Sigmoid colon (tissue), 3 donors: ENCODE measurements at regions not wholly inside any gene's neighbourhood (a gene's known extent, or its start where the extent isn't known, plus 50 kb on each side); places are given as distances from the start of the nearest gene placed in this dataset.
"Not testable (repeated sequence)": the region's sequence is repeated elsewhere in the genome, so short reads cannot be mapped to it uniquely, and the experiment has no call there.

ENCODE experiments used
- POLR2A ChIP-seq, 2 donors: fragments of 450-650 bp; IDR thresholded peaks; one replicate each; pipeline ENCODE4 v1.6.1; 2016; ENCODE audit warnings: antibody characterized with exemption in 2 of 2, mild to moderate bottlenecking in 2 of 2, moderate library complexity in 2 of 2
- TF ChIP-seq, protein P1 (sequence below), 4 experiments: fragments of 450-650 bp in 3 of 4; fragments of 200-600 bp in 1 of 4; IDR thresholded peaks; one replicate each; pipeline ENCODE4 v1.5.1; 2016 to 2019; ENCODE audit warnings: antibody characterized with exemption in 4 of 4, mild to moderate bottlenecking in 3 of 4, moderate library complexity in 2 of 4

GRCh38 chr2:110373519-110373918 lies 99.1 kb downstream of the LIMS4 start:
- TF ChIP-seq POLR2A (IDR thresholded peaks at IDR 0.05): not testable (repeated sequence)
- TF ChIP-seq, protein P1, sequence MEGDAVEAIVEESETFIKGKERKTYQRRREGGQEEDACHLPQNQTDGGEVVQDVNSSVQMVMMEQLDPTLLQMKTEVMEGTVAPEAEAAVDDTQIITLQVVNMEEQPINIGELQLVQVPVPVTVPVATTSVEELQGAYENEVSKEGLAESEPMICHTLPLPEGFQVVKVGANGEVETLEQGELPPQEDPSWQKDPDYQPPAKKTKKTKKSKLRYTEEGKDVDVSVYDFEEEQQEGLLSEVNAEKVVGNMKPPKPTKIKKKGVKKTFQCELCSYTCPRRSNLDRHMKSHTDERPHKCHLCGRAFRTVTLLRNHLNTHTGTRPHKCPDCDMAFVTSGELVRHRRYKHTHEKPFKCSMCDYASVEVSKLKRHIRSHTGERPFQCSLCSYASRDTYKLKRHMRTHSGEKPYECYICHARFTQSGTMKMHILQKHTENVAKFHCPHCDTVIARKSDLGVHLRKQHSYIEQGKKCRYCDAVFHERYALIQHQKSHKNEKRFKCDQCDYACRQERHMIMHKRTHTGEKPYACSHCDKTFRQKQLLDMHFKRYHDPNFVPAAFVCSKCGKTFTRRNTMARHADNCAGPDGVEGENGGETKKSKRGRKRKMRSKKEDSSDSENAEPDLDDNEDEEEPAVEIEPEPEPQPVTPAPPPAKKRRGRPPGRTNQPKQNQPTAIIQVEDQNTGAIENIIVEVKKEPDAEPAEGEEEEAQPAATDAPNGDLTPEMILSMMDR (IDR thresholded peaks at IDR 0.05): not testable (repeated sequence)
